ENCODE measurements at regions not wholly inside any gene's neighbourhood (a gene's known extent, or its start where the extent isn't known, plus 50 kb on each side); places are given as distances from the start of the nearest gene placed in this dataset.

GRCh38 chr2:129766374-129766993, 213.0 kb upstream of the RAB6C start:
- Histone ChIP-seq H3K4me3 (ENCODE audit: insufficient read depth, low read depth, low read length) (no peak overlapping the region), H3K4me1 (ENCODE audit: control insufficient read depth, insufficient read depth, low read length) (peaks cover 8% of the 10 kb centered on the region), H3K36me3 (ENCODE audit: control insufficient read depth, insufficient read depth, low read length) (no peaks in the 10 kb centered on the region), H3K27ac (ENCODE audit: insufficient read depth, low read depth, low read length, poor library complexity, severe bottlenecking) (no peak overlapping the region), H3K9me3 (ENCODE audit: control insufficient read depth, low read length) (no peaks in the 10 kb centered on the region), H3K27me3 (ENCODE audit: control insufficient read depth, insufficient read depth, low read length, poor library complexity, severe bottlenecking) (no peaks in the 10 kb centered on the region)
- WGBS, 2 experiments, result 87 to 90% methylated on average over 16 of the region's 16 CpGs

DNA sequence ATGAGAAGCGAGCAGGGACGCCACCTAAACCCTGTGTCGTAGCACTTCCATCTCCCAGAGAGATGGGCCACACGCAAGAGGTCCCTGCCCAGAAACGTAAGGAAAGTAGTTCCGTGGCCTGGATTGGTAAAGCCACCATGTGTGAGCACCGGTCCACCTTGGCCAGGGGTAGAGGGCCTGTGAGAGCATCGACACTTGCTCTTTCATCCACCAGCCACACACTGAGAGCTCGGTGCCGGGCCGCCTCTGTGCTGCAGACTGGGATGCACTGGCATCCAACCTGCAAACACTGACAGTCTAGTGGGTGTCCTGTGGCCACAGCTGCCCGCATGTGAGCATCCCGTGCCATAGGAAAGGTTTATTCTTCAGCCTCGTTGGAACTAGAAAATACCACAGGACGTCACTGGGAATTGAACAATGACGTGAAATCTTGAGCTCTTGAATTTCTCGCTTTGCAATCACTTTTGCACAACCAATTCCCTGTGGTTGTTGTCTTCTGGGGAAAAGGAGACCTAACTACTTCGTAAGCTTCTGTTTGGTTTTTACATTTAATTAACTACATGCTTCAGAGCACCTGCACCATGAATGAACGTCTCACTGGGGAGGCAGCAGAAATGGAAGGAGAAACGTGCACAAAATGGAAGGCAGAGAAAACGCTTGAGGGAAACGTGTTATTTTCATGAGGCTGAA, 212.0 kb upstream of the RAB6C start:
- H3K36me3 ChIP-seq (ENCODE audit: control insufficient read depth, insufficient read depth, low read length), result no peaks in the 10 kb centered on the region
- no peaks in the 10 kb centered on the region for H3K9me3 ChIP-seq (ENCODE audit: control insufficient read depth, low read length)
- H3K27me3 ChIP-seq (ENCODE audit: control insufficient read depth, insufficient read depth, low read length, poor library complexity, severe bottlenecking), result no peaks in the 10 kb centered on the region
- peaks cover 8% of the 10 kb centered on the region for H3K4me1 ChIP-seq (ENCODE audit: control insufficient read depth, insufficient read depth, low read length)
- 90 to 92% methylated on average over 22 of the region's 22 CpGs for WGBS, 2 experiments
- H3K4me3 ChIP-seq (ENCODE audit: insufficient read depth, low read depth, low read length), result no peak overlapping the region
- no peak overlapping the region for H3K27ac ChIP-seq (ENCODE audit: insufficient read depth, low read depth, low read length, poor library complexity, severe bottlenecking)

DNA sequence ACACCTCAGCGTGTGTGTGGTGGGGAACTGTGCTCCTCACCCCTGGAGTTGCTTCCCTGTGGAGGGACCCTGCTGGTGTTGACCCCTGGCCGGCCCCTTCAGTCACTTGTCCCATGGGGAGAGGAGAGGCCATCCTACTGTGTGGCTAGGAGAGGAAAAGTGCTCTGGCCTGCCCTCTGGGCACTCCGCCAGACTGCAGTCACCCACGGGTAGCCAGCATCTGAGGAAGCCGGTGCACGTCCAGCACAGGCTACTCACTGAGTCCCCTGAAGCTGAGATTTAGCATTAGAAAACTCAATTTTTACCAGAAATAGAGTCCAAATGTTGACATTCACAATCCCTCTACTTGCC, 211.5 kb upstream of the RAB6C start:
- Histone ChIP-seq H3K4me1 (ENCODE audit: control insufficient read depth, insufficient read depth, low read length) (peaks cover 8% of the 10 kb centered on the region), H3K36me3 (ENCODE audit: control insufficient read depth, insufficient read depth, low read length) (no peaks in the 10 kb centered on the region), H3K4me3 (ENCODE audit: insufficient read depth, low read depth, low read length) (no peak overlapping the region), H3K27me3 (ENCODE audit: control insufficient read depth, insufficient read depth, low read length, poor library complexity, severe bottlenecking) (no peaks in the 10 kb centered on the region), H3K27ac (ENCODE audit: insufficient read depth, low read depth, low read length, poor library complexity, severe bottlenecking) (no peak overlapping the region), H3K9me3 (ENCODE audit: control insufficient read depth, low read length) (no peaks in the 10 kb centered on the region)
- WGBS, 2 experiments, result 90 to 91% methylated on average over 6 of the region's 6 CpGs

DNA sequence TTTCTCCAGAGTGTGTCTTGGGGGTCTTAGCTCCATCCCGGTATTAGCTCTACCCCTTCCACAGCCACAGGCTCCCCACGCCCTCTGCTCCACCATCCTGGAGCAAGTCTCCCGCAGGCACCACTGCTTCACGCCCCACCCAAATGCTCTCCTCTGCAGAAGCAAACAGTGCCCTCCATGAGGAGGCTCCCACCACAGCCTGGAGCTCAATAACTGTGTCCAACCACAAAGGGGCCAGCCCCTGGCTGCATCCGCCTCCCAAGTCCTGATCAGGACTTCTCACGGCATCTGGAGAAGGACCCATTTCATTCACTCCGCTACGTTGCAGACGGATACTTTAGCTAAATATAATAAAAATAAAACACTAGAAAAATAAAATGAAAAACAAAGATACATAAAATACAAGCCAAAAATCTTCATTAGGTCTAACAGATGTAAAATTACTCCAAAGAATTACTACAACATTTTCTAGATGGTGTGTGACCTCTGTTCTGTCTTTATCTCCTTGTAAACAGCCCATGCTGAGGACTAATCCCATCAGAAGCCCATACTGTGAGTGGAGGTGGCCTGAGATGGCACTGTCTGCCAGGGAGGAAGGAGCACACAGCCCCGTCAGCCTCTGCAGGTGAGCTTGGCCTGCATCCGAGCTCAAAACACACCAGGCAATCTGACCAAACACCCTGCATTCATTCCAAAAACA, 210.8 kb upstream of the RAB6C start:
- H3K36me3 ChIP-seq (ENCODE audit: control insufficient read depth, insufficient read depth, low read length), result no peaks in the 10 kb centered on the region
- H3K27me3 ChIP-seq (ENCODE audit: control insufficient read depth, insufficient read depth, low read length, poor library complexity, severe bottlenecking), result no peaks in the 10 kb centered on the region
- no peaks in the 10 kb centered on the region for H3K9me3 ChIP-seq (ENCODE audit: control insufficient read depth, low read length)
- H3K27ac ChIP-seq (ENCODE audit: insufficient read depth, low read depth, low read length, poor library complexity, severe bottlenecking), result no peak overlapping the region
- H3K4me1 ChIP-seq (ENCODE audit: control insufficient read depth, insufficient read depth, low read length), result peaks cover 8% of the 10 kb centered on the region
- no peak overlapping the region for H3K4me3 ChIP-seq (ENCODE audit: insufficient read depth, low read depth, low read length)
- WGBS, 2 experiments, result 83 to 87% methylated on average over 8 of the region's 11 CpGs

GRCh38 chr2:129769185-129769991, 210.1 kb upstream of the RAB6C start:
- H3K27ac ChIP-seq (ENCODE audit: insufficient read depth, low read depth, low read length, poor library complexity, severe bottlenecking), result no peak overlapping the region
- H3K27me3 ChIP-seq (ENCODE audit: control insufficient read depth, insufficient read depth, low read length, poor library complexity, severe bottlenecking), result no peaks in the 10 kb centered on the region
- H3K9me3 ChIP-seq (ENCODE audit: control insufficient read depth, low read length), result no peaks in the 10 kb centered on the region
- H3K4me3 ChIP-seq (ENCODE audit: insufficient read depth, low read depth, low read length), result no peak overlapping the region
- peaks cover 8% of the 10 kb centered on the region for H3K4me1 ChIP-seq (ENCODE audit: control insufficient read depth, insufficient read depth, low read length)
- H3K36me3 ChIP-seq (ENCODE audit: control insufficient read depth, insufficient read depth, low read length), result no peaks in the 10 kb centered on the region
- 93 to 94% methylated on average over 11 of the region's 11 CpGs for WGBS, 2 experiments

GRCh38 chr2:129771418-129772189, 207.9 kb upstream of the RAB6C start:
- Histone ChIP-seq H3K4me1 (ENCODE audit: control insufficient read depth, insufficient read depth, low read length) (no peaks in the 10 kb centered on the region), H3K4me3 (ENCODE audit: insufficient read depth, low read depth, low read length) (no peak overlapping the region), H3K27me3 (ENCODE audit: control insufficient read depth, insufficient read depth, low read length, poor library complexity, severe bottlenecking) (no peaks in the 10 kb centered on the region), H3K36me3 (ENCODE audit: control insufficient read depth, insufficient read depth, low read length) (no peaks in the 10 kb centered on the region), H3K9me3 (ENCODE audit: control insufficient read depth, low read length) (no peaks in the 10 kb centered on the region), H3K27ac (ENCODE audit: insufficient read depth, low read depth, low read length, poor library complexity, severe bottlenecking) (no peak overlapping the region)
- 89 to 90% methylated on average over 6 of the region's 6 CpGs for WGBS, 2 experiments

- H3K27me3 ChIP-seq (ENCODE audit: control insufficient read depth, insufficient read depth, low read length, poor library complexity, severe bottlenecking), result no peaks in the 10 kb centered on the region
- 95 to 96% methylated on average over 2 of the region's 2 CpGs for WGBS, 2 experiments
- no peaks in the 10 kb centered on the region for H3K4me1 ChIP-seq (ENCODE audit: control insufficient read depth, insufficient read depth, low read length)
- H3K4me3 ChIP-seq (ENCODE audit: insufficient read depth, low read depth, low read length), result no peak overlapping the region
- no peak overlapping the region for H3K27ac ChIP-seq (ENCODE audit: insufficient read depth, low read depth, low read length, poor library complexity, severe bottlenecking)
- no peaks in the 10 kb centered on the region for H3K9me3 ChIP-seq (ENCODE audit: control insufficient read depth, low read length)
- H3K36me3 ChIP-seq (ENCODE audit: control insufficient read depth, insufficient read depth, low read length), result no peaks in the 10 kb centered on the region
Measured at GRCh38 chr2:129772190-129772579, 207.3 kb upstream of the RAB6C start.

GRCh38 chr2:129775952-129776653, 203.4 kb upstream of the RAB6C start:
- H3K4me1 ChIP-seq (ENCODE audit: control insufficient read depth, insufficient read depth, low read length), result peaks cover 7% of the 10 kb centered on the region
- 92 to 93% methylated on average over 3 of the region's 3 CpGs for WGBS, 2 experiments
- no peaks in the 10 kb centered on the region for H3K36me3 ChIP-seq (ENCODE audit: control insufficient read depth, insufficient read depth, low read length)
- no peak overlapping the region for H3K27ac ChIP-seq (ENCODE audit: insufficient read depth, low read depth, low read length, poor library complexity, severe bottlenecking)
- H3K9me3 ChIP-seq (ENCODE audit: control insufficient read depth, low read length), result no peaks in the 10 kb centered on the region
- H3K4me3 ChIP-seq (ENCODE audit: insufficient read depth, low read depth, low read length), result no peak overlapping the region
- H3K27me3 ChIP-seq (ENCODE audit: control insufficient read depth, insufficient read depth, low read length, poor library complexity, severe bottlenecking), result no peaks in the 10 kb centered on the region

DNA sequence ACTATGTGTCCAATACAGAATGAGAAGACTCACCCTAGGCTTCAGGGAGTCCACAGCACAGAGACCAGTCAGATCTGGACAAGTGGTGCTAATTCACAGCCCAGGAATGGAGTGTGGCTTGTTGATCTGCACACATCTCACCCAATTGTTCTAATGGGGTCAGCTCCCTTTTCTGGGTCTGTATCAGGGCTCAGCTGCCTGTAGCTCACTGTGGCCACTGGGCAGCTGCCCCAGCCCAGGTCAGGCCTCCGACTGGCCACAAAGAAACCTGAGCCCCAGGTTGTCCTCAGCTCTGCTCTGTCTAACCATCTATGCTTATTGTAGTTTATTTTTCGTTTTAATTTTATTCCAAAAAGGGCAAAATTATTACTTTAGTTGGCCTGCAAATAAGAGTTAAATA, 202.3 kb upstream of the RAB6C start:
- Histone ChIP-seq H3K4me3 (ENCODE audit: insufficient read depth, low read depth, low read length) (no peak overlapping the region), H3K9me3 (ENCODE audit: control insufficient read depth, low read length) (no peaks in the 10 kb centered on the region), H3K27ac (ENCODE audit: insufficient read depth, low read depth, low read length, poor library complexity, severe bottlenecking) (no peak overlapping the region), H3K4me1 (ENCODE audit: control insufficient read depth, insufficient read depth, low read length) (peaks cover 11% of the 10 kb centered on the region), H3K27me3 (ENCODE audit: control insufficient read depth, insufficient read depth, low read length, poor library complexity, severe bottlenecking) (no peaks in the 10 kb centered on the region), H3K36me3 (ENCODE audit: control insufficient read depth, insufficient read depth, low read length) (no peaks in the 10 kb centered on the region)
- 85 to 100% methylated on average over 1 of the region's 2 CpGs for WGBS, 2 experiments
